NCI-H2227 (cell line): ENCODE measurements at regions not wholly inside any gene's neighbourhood (a gene's known extent, or its start where the extent isn't known, plus 50 kb on each side); places are given as distances from the start of the nearest gene placed in this dataset.

Experiments
- DNase-seq: peaks from one replicate; lab custom pipeline; 2025; ENCODE audit not compliant: unreplicated experiment; lab: John Stamatoyannopoulos, UW

DNA sequence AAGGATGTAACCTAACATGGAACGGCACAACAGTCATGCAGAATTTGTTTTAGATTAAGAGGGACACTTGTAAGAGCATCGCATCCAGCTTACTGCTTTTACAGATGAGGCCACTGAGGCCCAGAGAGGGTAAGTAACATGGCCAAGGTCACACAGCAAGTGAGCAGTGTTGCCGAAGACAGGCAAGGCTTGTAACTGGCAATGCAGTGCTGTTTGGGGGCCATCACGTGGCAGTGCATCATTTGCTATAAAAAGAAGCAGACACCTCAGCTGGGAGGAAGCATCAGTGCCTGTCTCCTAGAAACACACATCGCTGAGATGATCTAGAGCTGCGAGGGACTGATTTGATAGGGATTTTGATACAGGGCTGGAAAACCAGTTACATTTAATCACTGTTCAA lies 108.2 kb upstream of the PROK2 start:
- no peak for DNase-seq

DNA sequence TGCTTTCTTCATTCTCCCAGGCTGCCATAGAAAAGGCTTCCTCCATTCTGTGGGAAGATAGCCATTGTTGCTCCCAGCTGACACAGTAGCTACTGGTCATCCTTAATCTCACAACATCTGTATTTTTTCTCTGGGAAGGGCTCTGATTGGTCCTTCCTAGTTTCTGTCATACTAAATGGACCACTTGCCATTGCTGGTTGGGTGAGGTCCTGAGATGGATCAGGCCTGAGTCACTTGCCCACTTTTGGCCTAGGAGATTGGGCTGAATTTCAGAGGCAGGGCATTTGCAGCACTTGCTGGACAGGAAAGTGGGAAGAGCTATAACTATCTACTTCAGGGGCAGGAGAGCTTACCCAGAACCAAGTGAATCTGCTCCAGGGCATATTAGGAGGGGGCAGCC lies 106.5 kb upstream of the PROK2 start:
- DNase-seq, result no peak

DNA sequence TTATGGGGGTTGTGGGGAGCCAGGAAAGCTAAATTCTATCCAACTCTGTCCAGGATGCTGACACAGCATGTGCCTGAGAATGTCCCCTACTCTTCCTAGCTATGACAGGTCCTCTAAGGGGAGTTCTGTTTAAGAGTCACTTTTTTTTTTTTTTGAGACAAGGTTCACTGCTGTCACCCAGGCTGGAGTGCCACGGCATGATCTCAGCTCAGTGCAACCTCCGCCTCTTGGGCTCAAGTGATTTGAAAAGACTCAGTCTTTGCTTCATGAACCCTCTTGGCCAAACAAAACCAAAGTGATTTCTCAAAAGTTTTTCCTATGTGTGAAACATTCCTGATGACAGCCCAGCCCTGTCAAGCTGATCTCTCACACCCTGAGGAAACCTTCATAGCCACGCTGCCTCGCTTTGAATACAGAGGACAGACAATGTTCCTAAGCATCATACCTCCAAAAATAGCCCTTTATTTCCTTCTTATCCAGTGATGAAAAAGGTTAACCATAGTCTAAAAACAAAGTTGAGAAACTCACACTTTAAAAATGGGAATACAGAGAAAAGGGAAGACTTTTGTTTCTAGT lies 105.5 kb upstream of the PROK2 start:
- no peak for DNase-seq

DNA sequence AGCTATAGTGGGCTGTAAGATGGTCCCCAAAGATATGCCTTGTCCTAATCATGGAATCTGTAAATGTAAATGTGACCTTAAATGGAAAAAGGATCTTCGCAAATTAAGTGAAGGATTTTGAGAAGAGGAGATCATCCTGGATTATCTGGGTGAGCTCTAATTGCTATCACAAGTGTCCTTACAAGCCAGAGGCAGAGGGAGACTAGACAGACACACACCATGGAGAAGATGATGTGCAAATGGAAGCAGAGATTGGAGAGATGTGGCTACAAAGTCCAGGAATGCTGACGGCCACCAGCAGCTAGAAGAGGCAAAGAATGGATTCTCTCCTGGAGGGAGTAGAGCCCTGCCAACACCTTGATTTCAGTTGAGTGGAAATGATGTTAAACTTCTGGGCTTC lies 102.3 kb upstream of the PROK2 start:
- DNase-seq, result no peak

DNA sequence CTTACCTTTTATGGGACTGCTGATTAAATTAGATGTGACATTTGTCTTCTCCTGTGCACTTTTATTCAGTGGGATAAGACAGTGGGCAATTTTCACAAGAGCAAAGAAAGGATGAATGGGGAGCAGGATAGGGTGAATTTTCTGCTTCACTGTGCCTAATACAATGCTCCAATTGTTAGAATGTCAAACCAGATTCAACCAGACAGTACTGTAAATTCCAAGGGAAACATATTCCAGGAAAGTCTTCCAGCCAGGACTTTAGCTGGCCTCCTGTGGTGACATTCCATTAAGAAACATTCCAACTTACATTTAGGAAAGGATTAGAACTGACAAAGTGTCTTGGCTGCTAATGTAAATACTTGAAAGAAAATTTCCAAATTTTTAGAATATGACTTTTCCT lies 100.1 kb upstream of the PROK2 start:
- DNase-seq, result no peak

DNA sequence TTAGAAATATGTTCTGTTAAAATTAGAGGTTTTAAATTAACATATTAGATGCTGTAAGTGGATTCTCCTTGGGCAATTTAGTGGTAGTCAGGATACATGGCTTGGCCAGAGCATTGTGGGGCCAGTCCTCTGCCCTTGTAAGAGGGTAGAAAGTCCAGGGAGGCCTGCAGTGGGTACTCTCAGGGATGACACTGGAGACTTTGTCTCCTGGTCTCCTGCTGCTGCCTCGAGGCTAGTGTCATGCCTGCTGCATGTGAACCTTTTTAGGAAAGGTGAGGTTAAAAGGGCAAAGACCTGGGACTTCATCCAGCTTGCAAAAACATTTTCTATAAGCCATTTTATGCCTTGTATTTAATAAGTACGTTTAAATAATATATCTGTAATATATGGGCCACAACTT lies 96.8 kb upstream of the PROK2 start:
- no peak for DNase-seq

DNA sequence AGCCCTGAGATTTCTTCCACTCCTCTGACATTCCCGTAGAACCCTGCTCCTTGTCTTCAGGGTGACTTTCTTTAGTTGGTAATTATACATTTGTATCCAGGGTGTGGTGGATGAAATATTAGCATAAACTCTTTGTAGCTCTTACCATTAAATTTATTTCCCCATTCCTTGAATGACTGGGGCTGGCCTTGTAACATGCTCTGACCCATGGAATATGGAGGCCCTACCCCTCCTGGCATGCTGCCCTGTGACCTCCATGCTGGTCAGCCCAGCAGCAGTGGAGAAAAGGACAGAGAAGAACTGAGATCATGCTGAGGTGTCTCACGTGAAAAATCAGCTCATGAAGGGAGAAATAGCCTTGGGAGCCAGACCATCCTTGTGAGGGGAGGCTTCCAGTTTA lies 96.1 kb upstream of the PROK2 start:
- no peak for DNase-seq

DNA sequence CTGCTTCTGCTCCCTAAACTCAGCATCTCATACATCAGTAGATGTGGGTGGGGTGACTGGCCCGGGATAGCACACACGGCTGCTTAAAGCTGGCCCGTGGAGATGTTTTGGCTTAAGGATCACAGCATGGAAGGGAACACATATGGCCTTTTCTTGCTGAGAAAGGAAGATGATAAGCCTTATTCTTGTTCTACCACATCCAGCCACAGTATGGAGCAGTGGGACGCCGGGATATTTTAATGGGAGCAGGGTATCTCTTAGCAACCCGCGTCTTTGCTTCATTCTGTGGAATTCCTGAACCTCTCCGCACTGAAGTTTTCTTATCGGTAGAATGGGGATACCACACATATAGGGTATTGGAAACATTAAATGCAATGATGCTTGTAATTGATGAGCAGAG lies 94.1 kb upstream of the PROK2 start:
- no peak for DNase-seq

DNA sequence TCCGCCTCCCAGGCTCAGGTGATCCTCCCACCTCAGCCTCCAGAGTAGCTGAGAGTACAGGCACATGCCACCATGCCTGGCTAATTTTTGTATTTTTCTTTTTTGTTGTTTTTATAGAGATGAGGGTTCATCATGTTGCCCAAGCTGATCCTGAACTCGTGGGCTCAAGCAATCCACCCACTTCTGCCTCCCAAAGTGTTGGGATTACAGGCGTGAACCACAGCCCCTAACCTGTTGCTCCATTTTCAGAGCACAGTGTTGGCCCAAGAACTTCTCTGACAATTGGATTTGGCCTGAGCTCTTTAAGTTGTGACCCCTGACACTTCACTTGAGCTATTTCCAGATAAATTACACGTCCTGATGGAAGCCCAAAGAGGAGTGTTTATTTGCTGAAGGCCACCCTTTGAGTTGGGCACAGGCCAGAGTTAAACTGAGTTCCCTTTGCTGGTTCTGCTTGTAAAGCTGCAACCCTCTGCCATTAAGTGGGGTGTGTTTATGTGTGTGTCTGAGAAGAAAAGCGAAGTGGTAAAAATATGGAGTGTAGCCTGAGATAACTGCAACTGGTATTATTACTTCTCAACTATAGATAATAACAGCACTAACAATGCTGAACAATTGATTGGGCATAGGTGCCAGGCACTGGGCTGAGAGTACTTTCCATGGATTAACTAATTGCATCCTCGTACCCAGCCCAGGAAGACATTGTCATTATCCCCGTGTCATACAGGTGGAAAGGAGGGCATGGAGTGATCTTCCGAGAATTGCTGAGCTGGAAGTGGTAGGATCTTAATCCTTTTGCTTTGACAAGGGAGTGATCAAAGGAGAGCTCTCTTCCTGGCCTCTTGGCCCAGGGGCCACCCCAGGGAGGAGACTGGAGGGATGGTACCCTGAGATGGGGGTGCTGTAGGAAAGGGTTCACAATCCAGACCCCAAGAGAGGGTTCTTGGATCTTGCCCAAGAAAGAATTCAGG lies 91.5 kb upstream of the PROK2 start:
- no peak for DNase-seq

DNA sequence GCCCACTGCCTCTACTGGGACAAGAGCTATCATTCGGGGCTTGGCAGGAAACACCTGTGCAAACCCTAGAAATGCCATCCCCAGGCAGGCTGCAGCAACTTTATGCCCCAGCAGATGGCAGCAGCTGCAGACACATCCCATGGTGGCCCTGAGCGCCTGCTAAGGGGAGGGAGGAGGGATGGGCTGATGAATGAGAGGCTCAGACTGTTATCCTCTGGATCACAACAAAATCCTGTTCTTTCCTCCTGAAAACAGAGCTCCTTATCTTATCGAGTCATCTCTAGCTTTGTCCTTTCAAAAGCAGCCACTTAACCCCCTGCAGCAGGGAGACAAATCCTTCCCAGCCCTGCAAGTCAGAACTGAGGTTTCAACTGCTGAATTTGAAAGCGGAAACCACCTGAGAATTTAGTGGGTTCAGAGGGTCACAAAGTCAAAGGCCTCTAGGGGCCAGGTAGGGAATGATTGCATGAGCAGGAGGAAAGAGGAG lies 90.6 kb upstream of the PROK2 start:
- DNase-seq, result peak; percentile 74

DNA sequence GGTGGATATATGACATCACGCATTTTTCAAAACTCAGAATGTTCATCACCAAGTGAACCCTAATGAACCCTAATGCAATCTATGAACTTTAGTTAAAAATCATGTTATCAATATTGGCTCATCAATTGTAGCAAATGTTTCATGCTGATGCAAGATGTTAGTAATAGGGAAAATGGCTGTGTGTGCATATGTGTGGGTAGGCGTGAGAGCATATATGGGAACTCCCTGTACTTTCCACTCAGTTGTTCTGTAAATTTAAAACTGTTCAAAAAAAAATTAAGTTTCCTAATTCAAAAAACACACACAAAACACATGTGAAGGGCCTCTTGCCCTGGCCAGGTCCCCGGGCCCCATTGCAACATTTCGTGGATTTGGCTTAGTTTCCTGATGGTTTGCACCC lies 89.7 kb upstream of the PROK2 start:
- no peak for DNase-seq

DNA sequence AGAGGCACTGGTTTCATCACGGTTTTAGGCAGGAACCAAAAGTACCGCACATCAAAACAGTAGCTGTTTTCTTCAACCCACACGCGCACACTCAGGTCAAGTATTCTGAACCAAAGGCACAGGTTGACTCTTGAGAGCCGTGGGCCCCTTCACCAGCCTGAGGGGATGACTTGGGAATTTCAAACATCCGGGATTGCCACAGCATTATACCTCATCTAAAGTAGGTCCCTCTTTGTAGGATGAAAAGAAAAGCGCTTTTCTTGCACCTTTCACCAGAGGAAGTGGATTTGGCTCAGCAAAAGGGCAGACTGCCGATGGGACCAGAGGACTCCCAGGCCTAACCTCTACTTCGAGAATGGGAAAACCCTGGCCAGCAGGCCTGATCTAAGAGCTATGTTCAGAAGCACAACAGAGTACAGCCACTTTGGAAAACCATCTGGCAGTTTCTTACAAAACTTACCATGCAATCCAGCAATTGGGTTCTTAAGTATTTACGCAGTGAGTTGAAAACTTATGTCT lies 88.2 kb upstream of the PROK2 start:
- DNase-seq, result no peak

DNA sequence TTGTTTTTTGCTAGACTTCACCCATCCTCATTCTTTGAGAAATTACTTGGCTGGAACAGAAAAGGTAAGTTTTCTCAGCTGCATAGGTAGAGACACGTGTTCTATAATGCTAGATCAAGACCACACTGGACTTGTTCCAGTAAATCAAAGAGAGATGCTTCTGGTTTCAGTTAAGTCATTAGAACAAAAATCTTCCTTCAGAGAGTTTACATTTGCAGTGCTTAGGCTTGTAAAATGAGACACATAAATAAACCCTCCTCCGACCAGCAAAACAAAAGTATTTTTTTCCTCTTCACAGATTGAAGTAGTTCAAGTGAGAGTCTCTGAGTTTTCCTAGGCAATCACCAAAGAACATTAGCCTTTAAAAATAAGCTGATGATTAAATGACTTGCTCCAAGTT lies 87.3 kb upstream of the PROK2 start:
- no peak for DNase-seq

DNA sequence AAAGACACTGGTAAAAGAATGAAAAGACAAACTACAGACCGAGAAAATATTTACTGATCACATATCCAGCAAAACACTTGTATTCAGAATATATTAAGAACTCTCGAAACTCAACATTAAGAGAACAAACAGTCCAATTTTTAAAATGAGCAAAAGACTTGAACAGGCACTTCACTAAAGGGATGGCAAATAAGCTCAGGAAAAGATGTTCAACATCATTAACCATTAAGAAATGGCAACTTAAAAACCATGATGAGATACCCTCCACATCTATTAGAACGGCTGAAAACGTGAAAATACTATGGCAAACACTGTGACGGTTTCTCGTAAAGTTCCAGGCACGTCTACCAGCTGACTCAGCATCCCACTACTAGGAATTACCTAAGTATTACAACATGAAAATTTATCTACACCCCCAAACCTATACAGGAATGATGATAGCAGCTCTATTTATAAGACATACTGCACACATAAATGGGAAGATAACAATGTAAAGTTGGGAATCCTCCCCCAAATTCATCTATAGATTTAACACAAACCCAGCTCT lies 86.1 kb upstream of the PROK2 start:
- no peak for DNase-seq

DNA sequence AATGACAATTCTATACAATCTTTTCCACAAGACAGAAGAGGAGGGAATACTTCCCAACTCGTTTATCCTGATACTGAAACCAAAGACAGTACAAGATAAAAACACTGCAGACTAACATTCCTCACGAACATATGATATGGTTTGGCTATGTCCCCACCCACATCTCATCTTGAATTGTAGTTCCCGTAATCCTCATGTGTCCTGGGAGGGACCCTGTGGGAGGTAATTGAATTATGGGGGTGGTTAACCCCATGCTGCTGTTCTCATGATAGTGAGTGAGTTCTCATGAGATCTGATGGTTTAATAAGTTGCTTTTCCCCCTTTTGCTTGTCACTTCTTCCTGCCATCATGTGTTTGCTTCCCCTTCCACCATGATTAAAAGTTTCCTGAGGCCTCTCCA lies 83.9 kb upstream of the PROK2 start:
- no peak for DNase-seq

DNA sequence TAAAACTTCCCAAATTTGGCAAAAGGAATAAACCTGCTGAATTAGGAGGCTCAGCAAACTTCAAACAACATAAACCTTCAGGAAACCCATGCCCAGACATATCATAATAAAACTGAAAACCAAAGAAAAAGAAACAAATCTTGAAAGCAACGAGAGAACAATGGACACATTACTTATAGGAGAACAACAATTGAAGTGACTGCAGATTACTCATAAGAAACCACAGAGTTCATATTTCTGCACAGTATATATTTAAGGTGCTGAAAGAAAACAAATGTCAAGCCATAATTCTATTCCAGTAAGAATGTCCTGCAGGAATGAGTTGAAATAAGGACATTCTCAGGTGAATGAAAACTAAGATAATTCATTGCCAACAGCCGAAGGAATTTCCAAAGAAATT lies 80.8 kb upstream of the PROK2 start:
- no peak for DNase-seq

DNA sequence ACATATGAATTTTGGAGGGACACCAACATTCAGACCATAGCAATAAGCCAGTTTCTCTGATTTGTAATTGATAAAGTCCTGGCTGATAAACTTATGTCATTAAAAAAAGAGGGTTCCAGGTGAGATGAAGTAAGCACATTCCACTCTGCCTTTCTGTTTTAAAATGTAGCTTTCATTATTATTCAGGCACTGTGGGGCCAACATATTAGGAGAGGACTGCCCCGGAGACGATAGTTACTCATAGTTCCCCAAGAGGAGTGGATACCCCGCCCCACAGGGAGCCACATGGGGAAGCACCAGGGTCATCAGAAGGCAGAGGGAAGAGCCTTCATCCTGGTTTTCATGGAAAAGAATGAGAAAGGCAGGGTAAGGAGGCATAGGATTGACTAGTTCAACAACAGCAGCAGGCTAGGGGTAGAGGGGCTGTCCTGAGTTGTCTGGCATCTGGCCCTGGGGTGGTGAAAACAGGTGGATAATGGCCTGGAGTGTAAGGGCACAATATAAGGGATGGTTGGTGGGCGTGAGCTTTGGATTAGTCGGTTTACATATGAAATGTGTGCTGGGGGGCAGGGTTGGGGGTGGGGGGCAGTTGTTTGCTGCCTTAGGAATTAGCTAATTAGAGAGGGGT lies 78.7 kb upstream of the PROK2 start:
- DNase-seq, result no peak

DNA sequence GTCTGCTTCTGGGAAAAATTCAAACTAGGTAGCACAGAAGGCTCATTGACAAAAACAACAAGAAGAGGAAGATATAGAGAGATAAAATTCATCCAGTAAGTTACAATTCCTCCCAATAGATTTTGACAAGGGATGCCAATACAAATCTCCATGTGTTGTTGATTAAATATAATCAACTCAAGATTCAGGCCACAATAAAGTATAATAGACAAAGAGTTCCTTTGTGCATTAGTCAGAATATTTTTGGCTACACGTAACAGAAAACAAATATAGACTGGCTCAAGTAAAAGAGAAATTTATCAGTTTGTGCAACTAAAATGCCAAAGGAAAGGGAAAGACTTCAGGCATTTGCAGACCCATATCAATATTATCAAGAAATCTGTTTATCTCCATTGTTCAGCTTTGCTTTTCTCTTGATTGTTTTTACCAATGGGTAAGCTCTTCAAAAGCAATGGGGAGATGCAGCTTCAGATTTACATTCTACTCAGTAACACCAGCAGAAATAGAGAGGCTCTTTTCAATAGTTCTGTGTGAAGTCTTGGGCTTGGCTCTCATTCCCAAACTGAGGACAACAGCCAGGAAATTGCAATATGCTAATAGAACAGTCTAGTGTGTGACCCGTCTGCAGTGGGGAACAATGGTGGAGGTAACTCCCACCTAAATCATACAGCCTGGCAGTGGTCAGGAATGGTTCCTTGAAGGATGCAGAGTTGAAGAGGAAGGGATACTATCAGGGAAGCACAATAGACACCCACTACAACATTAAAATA lies 77.6 kb upstream of the PROK2 start:
- DNase-seq, result no peak

DNA sequence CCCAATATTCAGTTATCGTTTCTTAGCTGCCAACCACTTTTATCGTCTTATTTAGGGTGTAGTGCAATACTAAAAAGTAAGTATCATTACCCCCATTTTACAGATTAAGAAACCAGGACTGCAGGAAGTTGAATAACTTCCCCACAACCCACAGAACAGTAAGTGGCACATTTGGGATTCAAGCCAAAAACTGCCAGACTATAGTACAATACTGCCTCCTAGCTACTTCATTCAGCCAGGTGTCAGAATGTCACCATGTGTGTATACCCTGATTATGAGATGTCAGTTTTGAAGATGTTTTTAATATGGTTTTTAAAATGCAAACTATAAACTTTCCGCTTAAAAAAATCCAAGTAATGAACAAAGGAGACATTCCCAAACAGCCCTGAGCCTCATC lies 74.2 kb upstream of the PROK2 start:
- DNase-seq, result peak; percentile 3

DNA sequence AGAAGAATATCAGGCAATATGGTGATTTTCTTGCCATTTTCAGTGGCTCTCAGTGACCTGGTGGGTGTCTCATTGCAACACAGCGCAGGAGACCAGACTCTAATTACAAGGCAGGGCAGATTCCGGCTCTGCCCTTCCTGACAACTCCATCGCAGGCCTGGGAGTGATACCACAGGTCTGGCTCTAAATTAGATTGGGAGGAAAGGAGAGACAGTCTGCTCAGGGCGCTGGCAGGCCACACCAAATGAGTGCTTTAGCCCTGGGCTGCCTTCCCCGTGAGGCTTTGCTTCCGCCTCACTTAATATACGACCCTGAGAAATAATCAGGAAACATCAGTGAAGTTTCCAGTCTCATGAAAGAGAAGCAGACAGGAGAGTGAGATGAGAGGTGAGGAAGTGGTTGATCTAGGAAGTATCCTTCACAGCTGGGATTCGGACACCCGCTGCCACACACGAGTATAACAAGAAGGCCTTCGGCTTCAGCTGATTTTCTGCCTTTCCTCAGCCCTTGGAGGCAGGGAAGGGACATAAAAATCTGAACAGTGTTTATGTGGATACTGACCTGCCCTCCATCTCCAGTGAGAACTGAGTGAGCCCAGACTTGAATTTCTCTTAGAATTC lies 73.7 kb upstream of the PROK2 start:
- no peak for DNase-seq
